ENCODE measurements at regions not wholly inside any gene's neighbourhood (a gene's known extent, or its start where the extent isn't known, plus 50 kb on each side); places are given as distances from the start of the nearest gene placed in this dataset.

DNA sequence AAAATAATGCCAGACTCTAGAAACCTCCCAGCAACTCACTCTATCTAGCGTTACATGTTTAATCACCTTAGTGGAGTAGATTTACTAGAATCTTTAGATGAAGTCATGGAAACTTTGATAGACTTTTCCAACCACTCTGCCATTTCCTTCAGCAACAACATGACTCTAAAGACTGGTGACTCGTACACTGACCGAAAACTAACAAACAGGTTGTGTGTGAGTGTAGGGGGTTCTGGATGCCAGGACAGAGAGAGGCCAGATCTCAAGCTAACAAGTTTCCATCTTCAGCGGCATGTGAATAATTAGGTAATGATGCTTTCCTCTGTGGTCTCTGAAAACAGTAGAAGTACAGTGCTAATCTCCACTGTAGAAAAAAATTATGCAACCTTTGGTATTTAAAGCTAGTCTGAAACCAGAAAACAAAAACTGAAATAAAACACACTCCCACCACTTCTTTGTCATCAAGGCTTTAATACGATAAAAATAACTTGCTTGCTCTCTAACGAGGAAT lies 286.4 kb downstream of the PRDM5 start:
- Mint-ChIP-seq H3K36me3 (no peaks in the 10 kb centered on the region), H3K4me3 (no peak overlapping the region), H3K9me3 (no peaks in the 10 kb centered on the region), H3K4me1 (no peaks in the 10 kb centered on the region), H3K27ac (no peak overlapping the region), H3K27me3 (ENCODE audit: low read depth in 3 of 3) (no peaks in the 10 kb centered on the region)
- DNase-seq, result no peak

DNA sequence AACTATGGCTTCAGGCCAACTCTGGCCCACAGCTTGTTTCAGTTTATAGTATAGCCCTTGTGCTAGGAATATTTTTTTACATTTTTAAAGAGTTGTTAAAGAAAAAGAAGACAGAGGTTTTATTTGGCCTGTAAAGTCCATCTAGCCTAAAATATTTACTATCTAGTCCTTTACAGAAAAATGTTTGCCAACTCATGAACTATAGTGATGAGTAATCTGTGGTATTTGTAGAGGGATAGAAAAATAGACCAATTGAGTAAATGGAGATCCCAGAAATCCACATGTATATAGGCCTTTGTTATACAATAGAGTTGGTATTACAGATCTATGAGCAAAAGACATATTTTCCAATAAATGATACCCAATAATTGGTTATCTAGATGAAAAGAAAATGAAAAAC lies 288.7 kb downstream of the PRDM5 start:
- peaks cover 0 to 2% (median 0%) of the 10 kb centered on the region in 6 donors for H3K9me3 Mint-ChIP-seq
- no peaks in the 10 kb centered on the region for H3K27me3 Mint-ChIP-seq (ENCODE audit: low read depth in 3 of 3)
- no peaks in the 10 kb centered on the region for H3K4me1 Mint-ChIP-seq
- H3K4me3 Mint-ChIP-seq, result no peak overlapping the region
- no peak overlapping the region for H3K27ac Mint-ChIP-seq
- no peak for DNase-seq
- no peaks in the 10 kb centered on the region for H3K36me3 Mint-ChIP-seq

DNA sequence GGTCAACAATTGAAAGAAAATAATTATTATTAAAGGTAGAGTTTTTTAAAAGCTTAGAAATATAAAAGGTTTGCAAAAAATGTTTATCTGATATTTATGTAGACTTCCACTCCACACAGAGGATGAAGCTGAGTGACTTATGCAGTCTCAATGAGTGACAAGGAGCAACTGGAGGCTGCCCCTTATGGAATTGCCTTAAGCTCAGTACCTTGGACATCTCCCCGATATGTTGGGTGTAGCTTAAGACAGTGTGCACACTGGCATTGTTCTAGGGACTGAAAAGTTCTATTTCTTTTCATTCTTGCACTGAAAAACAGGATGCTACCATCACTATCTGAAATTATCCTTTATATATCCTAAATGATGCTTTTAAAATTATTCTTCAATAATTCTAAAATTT lies 292.1 kb downstream of the PRDM5 start:
- Mint-ChIP-seq H3K9me3 (peaks cover 0 to 7% (median 4%) of the 10 kb centered on the region in 6 donors), H3K27me3 (ENCODE audit: low read depth in 3 of 3) (no peaks in the 10 kb centered on the region), H3K27ac (no peak overlapping the region), H3K36me3 (no peaks in the 10 kb centered on the region), H3K4me3 (no peak overlapping the region), H3K4me1 (no peaks in the 10 kb centered on the region)
- DNase-seq, result no peak

DNA sequence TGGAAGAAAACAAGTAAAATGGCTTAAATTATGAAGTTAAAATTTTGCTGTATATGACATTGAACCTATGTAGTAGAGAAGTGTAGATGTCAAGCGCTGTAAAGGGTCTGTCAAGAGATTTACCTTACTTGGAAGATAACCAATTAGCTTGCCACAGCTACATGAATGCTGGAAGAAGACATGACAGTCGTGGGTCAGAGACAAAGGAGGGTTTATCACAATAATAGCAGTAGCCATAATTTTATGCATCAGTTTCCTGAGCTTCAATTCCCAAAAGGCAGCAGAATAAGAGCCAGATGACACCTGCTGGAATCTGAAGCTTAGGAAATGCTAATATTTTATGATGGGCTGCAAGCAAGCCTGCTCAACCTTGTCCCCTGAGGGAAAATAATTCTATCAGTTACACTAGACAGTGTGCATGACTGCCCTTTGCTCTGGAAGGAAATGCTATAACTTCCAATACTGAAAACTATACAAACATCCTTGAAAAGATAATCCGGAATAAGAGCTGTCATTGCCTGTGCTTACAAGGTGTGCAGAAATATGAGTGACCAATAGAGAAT lies 292.9 kb downstream of the PRDM5 start:
- no peak overlapping the region for H3K4me3 Mint-ChIP-seq
- H3K27me3 Mint-ChIP-seq (ENCODE audit: low read depth in 3 of 3), result no peaks in the 10 kb centered on the region
- DNase-seq, result no peak
- no peak overlapping the region for H3K27ac Mint-ChIP-seq
- no peaks in the 10 kb centered on the region for H3K36me3 Mint-ChIP-seq
- peaks cover 0 to 7% (median 5%) of the 10 kb centered on the region in 6 donors for H3K9me3 Mint-ChIP-seq
- no peaks in the 10 kb centered on the region for H3K4me1 Mint-ChIP-seq

DNA sequence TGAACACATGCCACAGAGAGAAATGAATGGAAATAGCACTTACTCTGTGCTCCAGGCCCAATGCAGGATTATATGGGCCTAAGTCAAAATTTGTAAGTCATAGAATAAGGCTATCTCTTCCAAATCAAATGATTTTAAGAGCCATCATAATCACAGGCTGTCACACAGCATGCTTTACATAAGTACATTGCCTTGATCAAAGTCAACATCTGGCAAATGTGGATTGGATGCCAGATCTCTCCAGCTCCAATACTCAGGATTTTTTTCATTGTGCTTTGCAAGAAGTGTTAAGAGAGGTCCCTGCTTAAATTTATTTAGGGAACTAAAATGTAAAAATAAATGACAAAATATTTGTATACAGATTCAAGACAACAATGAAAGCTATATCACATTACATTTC lies 299.9 kb downstream of the PRDM5 start:
- Mint-ChIP-seq H3K36me3 (no peaks in the 10 kb centered on the region), H3K4me3 (no peak overlapping the region), H3K27ac (no peak overlapping the region), H3K27me3 (ENCODE audit: low read depth in 3 of 3) (peaks cover 0 to 2% (median 0%) of the 10 kb centered on the region in 3 donors), H3K9me3 (peaks cover 0 to 17% (median 5%) of the 10 kb centered on the region in 6 donors), H3K4me1 (no peaks in the 10 kb centered on the region)
- no peak for DNase-seq

DNA sequence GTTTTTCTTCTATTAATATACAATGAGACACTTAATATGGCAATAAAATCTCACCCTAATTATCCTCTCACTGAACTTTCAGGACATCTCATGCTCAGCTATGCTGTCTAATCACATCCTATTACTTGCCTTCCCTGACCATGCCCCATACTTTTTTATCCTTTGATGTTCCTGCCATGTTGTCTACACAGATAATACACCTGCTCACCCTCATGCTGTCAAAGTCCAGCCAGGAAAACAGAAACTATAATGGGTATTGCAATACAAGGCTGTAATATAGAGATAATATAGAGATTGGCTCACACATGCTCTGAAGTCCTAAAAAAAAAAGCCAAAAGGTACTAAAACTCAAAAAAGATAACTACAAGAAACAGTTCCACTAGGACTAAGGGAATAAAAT lies 305.4 kb downstream of the PRDM5 start:
- DNase-seq, result no peak
- H3K4me3 Mint-ChIP-seq, result no peak overlapping the region
- H3K27ac Mint-ChIP-seq, result no peak overlapping the region
- peaks cover 0 to 6% (median 1%) of the 10 kb centered on the region in 6 donors for H3K9me3 Mint-ChIP-seq
- no peaks in the 10 kb centered on the region for H3K36me3 Mint-ChIP-seq
- H3K27me3 Mint-ChIP-seq (ENCODE audit: low read depth in 3 of 3), result peaks cover 0 to 2% (median 0%) of the 10 kb centered on the region in 3 donors
- no peaks in the 10 kb centered on the region for H3K4me1 Mint-ChIP-seq

DNA sequence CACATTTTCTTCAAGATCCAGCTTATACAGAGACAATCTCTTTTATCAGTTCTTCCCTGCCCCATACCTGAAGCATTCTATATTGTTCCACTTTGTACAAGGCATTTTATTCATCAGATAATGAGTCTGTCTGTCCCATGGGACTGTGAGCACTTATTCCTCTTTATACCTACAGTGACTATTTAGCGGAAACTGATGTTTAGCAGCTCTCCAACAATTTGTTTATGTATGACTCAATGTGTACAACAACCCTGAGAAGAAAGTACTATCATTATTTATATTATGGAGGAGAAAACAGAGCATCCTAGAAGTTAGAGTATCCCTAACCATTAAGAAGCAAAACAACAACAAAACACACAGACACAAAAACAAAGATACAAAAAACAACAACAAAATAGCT lies 306.5 kb downstream of the PRDM5 start:
- Mint-ChIP-seq H3K36me3 (no peaks in the 10 kb centered on the region), H3K4me3 (no peak overlapping the region), H3K9me3 (peaks cover 0 to 6% (median 2%) of the 10 kb centered on the region in 6 donors), H3K27me3 (ENCODE audit: low read depth in 3 of 3) (peaks cover 0 to 2% (median 0%) of the 10 kb centered on the region in 3 donors), H3K4me1 (no peaks in the 10 kb centered on the region), H3K27ac (no peak overlapping the region)
- DNase-seq, result no peak

DNA sequence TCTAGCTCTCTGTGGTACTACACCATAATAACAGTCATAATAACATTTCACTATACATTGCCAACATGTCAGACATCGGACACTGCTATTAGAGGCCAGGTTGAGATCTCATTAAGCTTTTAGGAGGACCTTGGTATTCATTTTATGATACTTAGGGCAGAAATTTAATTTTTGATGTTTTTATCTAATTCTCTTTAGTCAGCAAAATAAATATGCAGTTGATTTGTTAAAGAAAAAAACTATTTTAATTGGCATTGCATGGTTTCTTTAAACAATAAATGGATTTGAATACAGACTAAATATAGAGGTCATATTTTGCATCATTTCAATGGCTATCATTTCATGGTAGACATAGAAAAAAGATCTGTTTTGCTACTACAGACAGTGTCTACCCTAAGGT lies 308.7 kb downstream of the PRDM5 start:
- no peaks in the 10 kb centered on the region for H3K36me3 Mint-ChIP-seq
- DNase-seq, result no peak
- peaks cover 0 to 2% (median 0%) of the 10 kb centered on the region in 3 donors for H3K27me3 Mint-ChIP-seq (ENCODE audit: low read depth in 3 of 3)
- no peak overlapping the region for H3K27ac Mint-ChIP-seq
- no peak overlapping the region for H3K4me3 Mint-ChIP-seq
- peaks cover 0 to 6% (median 0%) of the 10 kb centered on the region in 6 donors for H3K9me3 Mint-ChIP-seq
- H3K4me1 Mint-ChIP-seq, result no peaks in the 10 kb centered on the region

DNA sequence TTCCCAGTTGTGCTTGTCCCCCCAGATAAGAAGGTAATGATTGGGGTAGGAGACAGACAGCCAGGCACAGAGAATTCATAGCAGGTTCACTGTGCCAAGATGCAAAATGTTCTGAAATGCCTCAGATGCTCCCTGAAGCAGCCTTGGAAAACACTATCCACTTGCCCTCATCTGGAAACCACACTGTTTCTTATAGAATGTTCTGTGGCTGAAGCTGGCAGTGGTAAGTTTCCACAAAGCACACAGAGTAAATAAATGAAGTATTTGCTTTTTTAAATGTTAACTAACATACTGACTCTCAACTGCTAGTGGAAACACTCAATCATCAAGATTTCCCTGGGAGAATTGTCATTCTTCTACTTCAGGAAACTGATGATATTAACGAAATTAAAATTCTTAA lies 311.4 kb downstream of the PRDM5 start:
- peaks cover 0 to 3% (median 0%) of the 10 kb centered on the region in 6 donors for H3K9me3 Mint-ChIP-seq
- H3K27ac Mint-ChIP-seq, result no peak overlapping the region
- DNase-seq, result no peak
- H3K36me3 Mint-ChIP-seq, result no peaks in the 10 kb centered on the region
- no peak overlapping the region for H3K4me3 Mint-ChIP-seq
- H3K27me3 Mint-ChIP-seq (ENCODE audit: low read depth in 3 of 3), result peaks cover 0 to 2% (median 0%) of the 10 kb centered on the region in 3 donors
- no peaks in the 10 kb centered on the region for H3K4me1 Mint-ChIP-seq

DNA sequence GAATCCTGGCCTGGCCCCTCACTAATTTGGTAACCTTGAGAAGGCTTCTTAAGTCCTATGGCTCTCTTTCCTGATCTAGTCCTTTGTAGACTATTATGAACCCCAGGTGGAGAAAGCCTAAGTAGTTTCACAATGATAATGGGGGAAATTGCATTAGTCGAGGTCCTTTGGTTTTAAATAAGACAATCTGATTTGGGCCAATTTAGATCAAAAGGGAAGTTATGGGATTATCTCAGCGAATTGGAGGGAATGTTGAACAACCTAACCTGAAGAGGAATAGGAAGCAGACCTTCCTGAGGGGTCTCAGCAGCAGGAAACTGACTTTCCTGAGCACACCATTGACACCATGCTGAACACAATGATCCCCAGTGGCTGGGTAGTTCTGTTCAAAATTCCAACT lies 331.5 kb downstream of the PRDM5 start:
- no peaks in the 10 kb centered on the region for H3K4me1 Mint-ChIP-seq
- no peak overlapping the region for H3K27ac Mint-ChIP-seq
- H3K9me3 Mint-ChIP-seq, result peaks cover 4 to 20% (median 6%) of the 10 kb centered on the region in 6 donors
- no peak overlapping the region for H3K4me3 Mint-ChIP-seq
- no peak for DNase-seq
- H3K27me3 Mint-ChIP-seq (ENCODE audit: low read depth in 3 of 3), result no peaks in the 10 kb centered on the region
- no peaks in the 10 kb centered on the region for H3K36me3 Mint-ChIP-seq

DNA sequence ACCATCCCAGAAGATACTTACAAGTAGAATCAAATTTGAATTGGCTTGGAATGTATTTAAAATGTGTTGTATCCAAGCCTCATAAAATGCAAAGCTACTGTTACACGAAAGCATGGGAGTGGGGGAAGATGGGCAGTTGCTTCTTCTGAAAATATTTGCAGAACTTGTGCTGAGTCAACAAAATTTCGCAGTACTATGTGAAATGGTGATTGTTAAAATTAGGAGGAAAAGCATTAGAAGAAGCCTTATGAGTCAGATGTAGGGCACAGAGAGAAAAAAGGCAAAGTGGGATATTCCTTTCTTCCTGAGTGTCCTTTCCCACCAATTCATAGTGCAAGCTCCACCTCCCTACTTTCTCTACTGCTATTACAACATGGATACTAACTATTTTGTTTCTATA lies 332.7 kb downstream of the PRDM5 start:
- no peak overlapping the region for H3K4me3 Mint-ChIP-seq
- H3K4me1 Mint-ChIP-seq, result no peaks in the 10 kb centered on the region
- peaks cover 2 to 13% (median 8%) of the 10 kb centered on the region in 6 donors for H3K9me3 Mint-ChIP-seq
- H3K27me3 Mint-ChIP-seq (ENCODE audit: low read depth in 3 of 3), result no peaks in the 10 kb centered on the region
- H3K36me3 Mint-ChIP-seq, result no peaks in the 10 kb centered on the region
- no peak overlapping the region for H3K27ac Mint-ChIP-seq
- DNase-seq, result no peak

DNA sequence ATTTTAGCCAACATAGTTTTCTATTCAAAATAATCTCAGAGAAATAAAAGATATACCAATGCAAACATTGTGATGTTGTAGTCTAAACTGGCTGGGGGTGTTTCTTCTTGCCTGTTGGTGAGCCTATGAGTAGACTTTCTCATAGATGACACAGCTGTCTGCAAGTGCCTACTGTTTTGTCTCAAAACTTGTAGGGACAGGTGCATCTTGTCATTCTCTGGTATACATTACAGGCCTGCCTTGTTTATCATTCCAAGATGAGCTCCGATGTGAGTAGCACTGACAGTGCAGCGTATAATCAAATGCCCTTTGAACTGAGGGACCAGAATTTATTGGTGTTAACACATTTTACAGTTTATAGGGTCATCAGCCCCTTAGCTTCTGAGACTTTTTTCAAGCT lies 353.8 kb downstream of the PRDM5 start:
- Mint-ChIP-seq H3K27ac (no peak overlapping the region), H3K27me3 (ENCODE audit: low read depth in 3 of 3) (peaks cover 0 to 2% (median 0%) of the 10 kb centered on the region in 3 donors), H3K4me1 (no peaks in the 10 kb centered on the region), H3K36me3 (no peaks in the 10 kb centered on the region), H3K4me3 (no peak overlapping the region), H3K9me3 (peaks cover under 1 to 11% (median 6%) of the 10 kb centered on the region in 6 donors)
- no peak for DNase-seq

DNA sequence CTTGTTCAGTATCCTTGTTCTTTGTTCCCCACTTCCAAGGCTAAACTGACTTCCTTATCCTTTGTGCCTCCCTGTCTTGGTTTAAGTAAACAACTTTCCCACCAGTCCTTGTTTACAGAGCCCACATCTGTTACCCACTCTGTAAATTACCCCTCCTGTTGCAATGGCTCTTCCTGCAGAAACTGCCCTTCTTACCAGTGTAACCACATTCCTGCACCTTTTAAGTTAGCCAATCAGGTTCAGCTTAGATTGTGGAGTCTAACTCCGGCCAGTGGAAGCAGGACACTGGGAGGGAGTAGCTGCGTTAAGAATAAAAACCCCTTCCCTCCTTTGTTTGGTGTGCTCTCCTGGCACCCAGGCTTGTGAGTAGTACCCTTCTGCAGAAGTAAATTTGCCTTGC lies 360.9 kb downstream of the PRDM5 start:
- H3K4me3 Mint-ChIP-seq, result no peak overlapping the region
- H3K36me3 Mint-ChIP-seq, result no peaks in the 10 kb centered on the region
- H3K4me1 Mint-ChIP-seq, result no peaks in the 10 kb centered on the region
- DNase-seq, result no peak
- peaks cover 3 to 25% (median 13%) of the 10 kb centered on the region in 6 donors for H3K9me3 Mint-ChIP-seq
- H3K27me3 Mint-ChIP-seq (ENCODE audit: low read depth in 3 of 3), result no peaks in the 10 kb centered on the region
- H3K27ac Mint-ChIP-seq, result no peak overlapping the region

DNA sequence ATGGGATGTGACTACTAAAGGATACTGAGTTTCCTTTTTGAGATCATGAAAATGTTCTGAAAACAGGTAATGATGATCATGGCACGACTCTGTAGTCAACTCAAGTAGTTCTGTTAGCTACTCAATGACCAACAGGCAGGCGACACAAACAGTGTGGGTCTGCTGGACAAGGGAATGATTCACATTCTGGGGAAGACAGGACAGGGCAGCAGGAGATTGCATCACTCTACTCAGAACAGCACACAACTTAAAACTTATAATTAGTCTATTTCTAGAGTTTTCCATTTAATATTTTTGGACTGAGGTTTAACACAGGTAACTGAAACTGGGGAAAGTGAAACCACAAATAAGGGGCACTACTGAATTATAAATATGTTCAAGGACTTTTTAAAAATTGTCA lies 365.2 kb downstream of the PRDM5 start:
- H3K4me1 Mint-ChIP-seq, result no peaks in the 10 kb centered on the region
- H3K9me3 Mint-ChIP-seq, result peaks cover 4 to 28% (median 7%) of the 10 kb centered on the region in 6 donors
- no peak overlapping the region for H3K27ac Mint-ChIP-seq
- no peaks in the 10 kb centered on the region for H3K36me3 Mint-ChIP-seq
- H3K4me3 Mint-ChIP-seq, result no peak overlapping the region
- DNase-seq, result no peak
- no peaks in the 10 kb centered on the region for H3K27me3 Mint-ChIP-seq (ENCODE audit: low read depth in 3 of 3)

DNA sequence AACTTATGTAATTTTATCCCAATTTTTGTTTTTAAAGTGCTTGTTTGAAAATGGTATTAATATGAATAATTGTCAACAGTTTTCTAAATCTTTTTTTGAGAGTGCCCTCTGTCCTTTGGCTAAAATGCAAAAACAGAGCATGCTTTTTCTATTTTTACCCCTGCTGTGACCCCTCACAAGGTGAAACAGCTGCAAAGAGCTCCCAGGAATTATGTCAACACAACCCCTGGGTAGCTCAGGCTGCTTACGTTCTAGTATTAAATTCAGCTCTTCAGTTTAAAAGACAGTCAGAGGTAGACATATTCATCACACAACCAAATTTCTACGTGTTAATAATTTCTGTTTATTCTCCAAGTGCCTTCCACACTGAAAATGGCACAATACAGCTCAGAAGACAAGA lies 367.5 kb downstream of the PRDM5 start:
- Mint-ChIP-seq H3K9me3 (peaks cover 0 to 20% (median 3%) of the 10 kb centered on the region in 6 donors), H3K4me3 (no peak overlapping the region), H3K4me1 (no peaks in the 10 kb centered on the region), H3K36me3 (no peaks in the 10 kb centered on the region), H3K27ac (no peak overlapping the region), H3K27me3 (ENCODE audit: low read depth in 3 of 3) (no peaks in the 10 kb centered on the region)
- DNase-seq, result no peak

Data from immature natural killer cell (primary cell).